Smooth muscle cell of the brain vasculature (primary cell): ENCODE measurements at regions not wholly inside any gene's neighbourhood (a gene's known extent, or its start where the extent isn't known, plus 50 kb on each side); places are given as distances from the start of the nearest gene placed in this dataset.
"Not testable (repeated sequence)": the region's sequence is repeated elsewhere in the genome, so short reads cannot be mapped to it uniquely, and the experiment has no call there.

ENCODE experiments used
- DNase-seq: peaks from one replicate; pipeline ENCODE4 v3.0.0-alpha.2; 2012; ENCODE audit warnings: low read depth, low spot score

DNA sequence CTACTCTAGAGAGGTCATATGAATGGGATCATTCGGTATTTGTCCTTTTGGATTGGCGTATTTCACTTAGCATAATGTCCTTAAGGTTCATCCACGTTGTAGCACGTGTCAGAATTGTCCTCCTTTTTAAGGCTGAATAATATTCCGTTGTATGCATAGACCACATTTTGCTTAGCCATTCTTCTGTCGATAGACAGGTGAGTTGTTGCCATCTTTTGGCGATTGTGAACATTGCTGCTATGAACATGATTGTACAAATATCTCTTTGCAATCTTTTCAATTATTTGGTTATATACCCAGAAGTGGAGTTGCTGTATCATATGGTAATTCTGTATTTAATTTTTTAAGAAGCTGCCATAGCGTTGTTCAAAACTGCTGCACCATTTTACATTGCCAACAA lies 52.4 kb upstream of the GOLGA8J start:
- DNase-seq = no peak

DNA sequence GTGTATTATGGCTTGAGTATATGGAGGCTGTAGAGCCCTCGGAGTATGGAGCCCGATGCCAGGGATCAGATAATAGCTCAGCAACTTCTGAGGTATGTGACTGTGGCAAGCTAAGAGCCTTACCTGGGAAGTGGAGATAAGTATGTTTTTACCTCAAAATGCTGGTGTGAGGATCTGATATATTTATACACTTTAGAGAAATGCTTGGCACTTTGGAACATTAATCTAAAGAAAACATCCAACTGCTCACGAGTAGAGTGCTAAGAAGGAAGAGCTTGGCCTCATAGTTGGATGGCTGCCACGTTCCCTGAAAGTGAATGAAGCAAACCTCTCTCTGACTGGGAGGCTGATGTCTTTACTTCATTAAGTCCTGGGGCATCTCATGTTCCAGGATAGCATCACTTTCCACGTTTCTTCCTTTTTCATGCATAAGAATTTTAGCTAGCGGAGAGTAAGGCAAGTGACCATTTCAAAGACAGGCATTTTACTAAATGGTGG lies 58.9 kb upstream of the GOLGA8J start:
- peak; percentile 73 for DNase-seq

DNA sequence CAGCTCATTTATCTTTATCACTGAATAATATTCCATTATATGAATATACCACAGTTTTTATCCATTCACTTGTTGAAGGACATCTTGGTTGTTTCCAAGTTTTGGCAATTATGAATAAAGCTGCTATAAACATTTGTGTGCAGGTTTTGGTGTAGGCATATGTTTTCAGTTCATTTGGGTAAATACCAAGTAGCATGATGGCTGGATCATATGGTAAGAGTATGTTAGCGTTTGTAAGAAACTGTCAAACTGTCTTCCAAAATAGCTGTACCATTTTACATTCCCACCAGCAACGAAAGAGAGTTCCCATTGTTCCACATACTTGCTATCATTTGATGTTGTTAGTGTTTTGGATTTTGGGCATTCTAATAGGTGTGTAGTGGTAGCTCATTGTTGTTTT lies 72.0 kb upstream of the GOLGA8J start:
- DNase-seq = no peak

DNA sequence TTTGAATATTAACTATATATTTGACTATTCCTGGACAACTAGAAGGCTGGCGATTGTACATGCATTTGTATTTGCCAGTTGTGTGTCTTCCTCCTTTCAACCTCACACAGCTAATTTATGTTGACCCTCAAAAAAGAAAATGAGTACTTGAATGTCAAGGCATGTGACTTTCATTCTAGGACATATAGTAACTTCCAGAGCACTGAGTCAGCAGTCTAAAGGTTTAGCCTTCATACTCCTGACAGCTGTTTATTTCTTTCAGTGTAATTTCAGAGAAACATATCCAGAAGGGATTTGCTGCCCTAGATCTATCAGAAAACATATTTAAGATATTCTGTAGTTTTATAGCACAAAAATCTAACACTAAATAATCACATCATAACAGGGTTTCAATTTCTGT lies 74.6 kb upstream of the GOLGA8J start:
- DNase-seq = no peak

DNA sequence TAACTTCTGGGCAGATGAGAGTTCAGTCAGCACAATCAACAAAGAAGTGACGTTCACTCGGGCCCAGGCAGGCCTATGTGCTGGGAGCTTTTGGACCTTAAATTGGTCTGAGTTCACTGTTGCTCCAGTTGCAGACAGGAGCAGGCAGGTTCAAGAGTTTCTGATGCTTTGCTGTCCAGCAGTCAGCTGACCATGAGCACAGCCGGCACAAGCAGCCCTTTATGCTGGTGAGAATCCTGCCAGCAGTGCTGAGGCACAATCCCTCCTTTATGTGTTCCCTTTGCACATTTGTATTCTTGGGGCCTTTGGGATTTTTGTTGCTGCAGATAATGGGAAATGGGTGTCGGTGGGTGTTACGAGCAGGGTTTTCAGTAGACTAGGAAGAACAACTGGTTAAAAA lies 81.2 kb upstream of the GOLGA8J start:
- DNase-seq = no peak

DNA sequence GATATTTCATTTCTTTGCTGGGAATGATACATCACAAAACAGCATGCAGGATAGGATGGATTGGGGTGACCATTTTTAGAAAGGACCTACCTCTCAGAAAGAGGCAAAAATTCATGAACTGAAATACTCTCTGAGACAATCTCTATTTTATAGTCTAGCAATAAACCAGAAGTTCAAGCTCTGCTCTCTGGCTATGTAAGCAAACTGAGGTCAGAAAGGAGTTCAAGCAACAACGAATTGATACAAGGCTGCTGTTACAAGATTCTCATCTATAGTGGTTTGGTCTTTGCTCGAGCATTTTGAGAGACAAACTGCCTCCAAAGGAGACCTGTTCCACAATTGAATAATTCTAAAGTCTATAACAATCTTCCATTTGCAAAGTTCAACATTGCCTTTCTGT lies 84.7 kb upstream of the GOLGA8J start:
- DNase-seq = no peak

DNA sequence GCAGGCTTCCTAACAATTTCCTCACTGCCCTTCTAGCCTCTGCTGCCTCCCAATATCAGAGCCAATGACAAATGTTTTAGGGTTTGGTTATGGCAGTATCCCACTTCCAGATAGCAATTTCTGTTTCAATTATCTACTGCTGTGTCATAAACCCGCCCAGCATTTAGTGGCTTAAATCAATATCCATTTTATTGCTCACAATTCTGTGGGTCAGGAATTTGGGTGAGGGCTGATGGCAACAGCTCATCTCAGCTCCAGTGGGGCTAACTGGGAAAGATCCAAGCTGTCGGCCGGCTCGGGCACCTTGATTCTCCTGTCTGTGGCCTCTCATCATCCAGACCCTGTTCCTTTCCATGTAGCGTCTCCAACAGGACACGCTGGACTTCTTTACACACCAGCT lies 85.3 kb upstream of the GOLGA8J start:
- DNase-seq = no peak

DNA sequence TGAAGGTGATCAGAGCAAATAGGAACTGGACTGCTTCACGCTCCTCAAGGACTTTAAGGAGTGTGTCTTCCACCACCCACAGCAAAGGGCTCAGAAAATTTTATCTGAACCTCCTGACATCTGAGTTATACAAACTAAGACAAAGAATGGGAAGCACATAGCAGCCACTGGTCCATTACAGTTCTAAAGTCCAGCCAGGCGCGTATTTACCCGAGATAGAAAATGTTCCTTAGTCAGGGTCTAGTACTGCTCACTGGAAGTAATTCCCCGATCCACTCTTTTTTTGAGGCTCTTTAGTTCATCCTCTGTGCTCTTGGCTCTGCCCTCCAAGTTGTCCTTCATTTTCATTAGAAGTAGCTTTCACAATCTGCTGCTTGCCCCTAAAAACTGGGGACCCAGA lies 88.5 kb upstream of the GOLGA8J start:
- DNase-seq = no peak

DNA sequence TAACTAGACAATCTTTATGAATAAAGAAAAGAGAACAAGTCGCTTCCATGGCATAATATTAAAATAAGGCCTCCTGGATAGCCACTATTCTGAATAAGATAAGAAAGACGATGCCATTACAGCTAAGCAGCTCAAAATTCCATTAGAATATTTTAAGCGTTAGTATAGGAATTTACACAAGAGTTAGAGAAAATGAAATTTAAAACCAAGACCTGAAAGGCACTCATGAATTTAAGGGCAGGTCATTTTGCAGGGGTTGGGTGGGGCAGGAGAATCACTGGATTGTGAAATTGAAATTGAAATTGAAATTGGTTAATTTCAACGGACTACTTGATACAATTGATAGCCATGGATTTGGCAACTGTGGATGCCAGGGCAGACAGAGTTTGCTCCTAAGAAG lies 91.8 kb upstream of the GOLGA8J start:
- no peak for DNase-seq

DNA sequence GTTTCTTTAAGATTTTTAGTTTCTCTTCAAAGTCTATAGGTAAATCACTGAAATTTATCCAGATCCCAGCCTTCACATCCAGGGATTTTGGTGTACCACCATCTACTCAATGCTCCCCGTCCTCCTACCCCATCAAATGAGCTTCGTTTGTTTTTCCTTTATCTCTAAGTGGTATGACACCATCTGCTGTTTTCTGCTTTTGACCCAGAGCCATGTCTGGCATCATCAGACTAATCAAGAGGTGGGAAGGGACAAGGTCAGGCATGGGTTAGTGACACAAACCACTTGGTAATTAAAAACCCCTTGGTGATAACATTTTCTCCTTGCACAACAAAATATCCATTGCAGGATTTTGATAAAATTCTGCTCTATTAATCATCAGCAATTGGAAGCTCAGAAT lies 92.7 kb upstream of the GOLGA8J start:
- DNase-seq = no peak

DNA sequence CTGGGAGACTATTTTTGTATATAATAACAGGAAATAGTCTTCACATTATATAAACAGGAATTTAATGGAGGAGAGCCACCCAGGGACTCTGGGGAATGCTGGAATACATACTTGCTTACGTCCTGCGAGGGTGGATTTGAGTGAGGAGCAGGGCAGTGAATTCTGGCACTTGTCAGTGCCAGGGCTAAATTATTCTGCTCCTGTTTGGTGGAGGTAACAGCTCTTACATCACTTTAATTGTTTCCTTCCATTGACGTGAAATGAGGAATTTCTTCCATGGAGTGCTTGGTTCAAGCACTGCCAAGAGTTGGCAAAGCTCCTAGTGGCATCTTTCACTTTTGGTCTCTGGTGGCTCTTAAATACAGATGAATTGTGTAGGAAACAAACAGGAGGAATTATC lies 94.1 kb upstream of the GOLGA8J start:
- no peak for DNase-seq

DNA sequence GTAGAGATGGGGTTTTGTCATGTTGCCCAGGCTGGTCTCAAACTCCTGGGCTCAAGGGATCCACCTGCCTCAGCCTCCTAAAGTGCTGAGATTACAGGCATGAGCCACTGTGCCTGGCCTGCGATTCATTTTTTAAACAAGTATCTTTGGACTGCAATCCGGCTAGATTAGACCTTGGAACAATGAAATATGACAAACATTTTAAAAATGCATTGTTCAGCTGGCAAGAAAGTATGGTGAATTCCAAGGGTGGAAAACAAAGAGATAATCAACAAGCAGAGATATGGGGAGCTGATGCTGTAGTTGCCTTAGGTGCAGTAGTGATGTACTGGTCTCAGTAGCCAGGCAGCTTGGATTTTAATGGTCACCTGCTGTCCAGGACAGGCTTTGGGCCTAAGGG lies 95.8 kb upstream of the GOLGA8J start:
- DNase-seq = no peak

DNA sequence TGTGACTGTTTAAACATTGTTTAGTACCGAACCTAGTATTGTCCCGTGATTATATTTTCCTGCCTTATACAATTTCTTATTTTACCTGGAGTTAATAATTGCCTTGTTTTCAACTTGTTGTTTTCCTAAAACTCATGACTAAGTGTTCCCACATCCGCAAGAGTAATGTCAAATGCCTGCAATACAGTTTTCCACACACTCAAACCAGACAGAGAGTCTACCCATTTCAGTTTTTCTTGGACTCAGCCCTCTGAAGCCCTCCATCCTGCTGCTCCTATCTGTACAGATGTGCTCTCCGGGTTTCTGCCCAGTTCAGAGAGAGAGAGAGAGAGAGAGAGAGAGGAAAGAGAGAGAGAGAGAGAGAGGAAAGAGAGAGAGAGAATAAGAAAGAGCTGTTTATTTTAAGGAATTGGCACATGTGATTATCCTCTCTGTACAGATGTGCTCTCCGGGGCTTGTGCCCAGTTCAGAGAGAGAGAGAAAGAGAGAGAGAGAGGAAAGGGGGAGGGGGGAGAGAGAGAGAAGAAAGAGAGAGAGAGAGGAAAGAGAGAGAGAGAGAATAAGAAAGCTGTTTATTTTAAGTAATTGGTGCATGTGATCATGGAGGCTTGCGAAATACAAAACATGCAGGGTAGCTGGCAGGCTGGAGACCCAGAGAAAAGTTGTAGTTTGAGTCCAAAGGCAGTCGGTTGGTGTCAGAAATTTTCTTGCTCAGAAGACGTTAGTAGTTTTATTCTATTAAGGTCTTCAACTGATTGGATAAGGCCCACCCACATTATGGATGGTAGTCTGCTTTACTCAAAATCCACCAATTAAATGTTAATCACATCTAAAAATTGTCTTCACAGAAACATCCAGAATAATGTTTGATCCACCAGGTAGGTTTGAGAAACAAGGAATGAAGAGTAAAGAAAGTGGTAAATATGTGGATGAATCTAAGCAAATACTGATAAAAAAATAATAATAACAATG lies 104.1 kb upstream of the GOLGA8J start:
- DNase-seq = no peak

DNA sequence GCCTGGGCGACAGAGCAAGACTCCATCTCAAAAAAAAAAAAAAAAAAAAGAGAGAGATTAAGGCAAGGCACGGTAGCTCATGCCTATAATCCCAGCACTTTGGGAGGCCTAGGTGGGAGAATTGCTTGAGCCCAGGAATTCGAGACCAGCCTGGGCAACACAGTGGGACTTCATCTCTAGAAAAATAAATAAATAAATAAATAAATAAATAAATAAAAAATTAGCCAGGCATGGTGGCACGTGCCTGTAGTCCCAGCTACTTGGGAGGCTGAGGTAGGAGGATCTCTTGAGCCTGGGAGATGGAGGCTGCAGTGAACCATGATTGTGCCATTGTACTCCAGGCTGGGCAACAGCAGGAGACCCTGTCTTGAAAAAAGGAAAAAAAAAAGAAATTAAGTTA lies 108.7 kb upstream of the GOLGA8J start:
- not testable (repeated sequence) for DNase-seq

DNA sequence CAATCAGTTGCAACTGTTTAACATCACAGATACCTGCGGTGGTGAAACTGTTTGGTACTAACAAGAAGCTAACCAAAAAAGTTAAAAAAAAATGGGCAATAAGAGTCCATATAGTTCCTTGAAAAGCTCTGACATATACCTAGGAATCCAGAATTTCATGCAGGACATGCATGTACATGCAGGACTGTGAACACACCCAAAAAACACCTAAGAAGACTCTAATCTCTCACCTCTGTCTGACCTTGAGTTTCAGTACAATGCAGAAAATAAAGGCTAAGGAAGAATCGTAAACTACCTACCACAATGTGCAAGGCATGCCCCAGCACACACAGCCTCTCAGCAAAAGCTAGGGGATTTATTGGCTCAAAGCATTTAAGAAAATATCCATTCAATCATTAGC lies 110.7 kb upstream of the GOLGA8J start:
- no peak for DNase-seq

DNA sequence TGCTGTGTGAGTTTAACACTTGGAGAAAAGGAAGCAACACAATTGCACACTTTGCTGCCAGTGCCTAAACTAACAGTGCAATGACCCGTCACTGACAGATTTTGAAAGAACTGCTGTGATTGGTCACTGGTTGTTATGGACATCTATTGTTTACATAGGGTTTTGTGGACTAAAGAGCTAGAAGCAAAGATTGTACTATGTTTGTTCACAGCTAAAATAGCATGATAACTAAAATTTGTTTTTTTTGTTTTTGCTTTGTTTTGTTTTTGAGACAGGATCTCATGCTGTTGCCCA lies 112.4 kb upstream of the GOLGA8J start:
- no peak for DNase-seq

DNA sequence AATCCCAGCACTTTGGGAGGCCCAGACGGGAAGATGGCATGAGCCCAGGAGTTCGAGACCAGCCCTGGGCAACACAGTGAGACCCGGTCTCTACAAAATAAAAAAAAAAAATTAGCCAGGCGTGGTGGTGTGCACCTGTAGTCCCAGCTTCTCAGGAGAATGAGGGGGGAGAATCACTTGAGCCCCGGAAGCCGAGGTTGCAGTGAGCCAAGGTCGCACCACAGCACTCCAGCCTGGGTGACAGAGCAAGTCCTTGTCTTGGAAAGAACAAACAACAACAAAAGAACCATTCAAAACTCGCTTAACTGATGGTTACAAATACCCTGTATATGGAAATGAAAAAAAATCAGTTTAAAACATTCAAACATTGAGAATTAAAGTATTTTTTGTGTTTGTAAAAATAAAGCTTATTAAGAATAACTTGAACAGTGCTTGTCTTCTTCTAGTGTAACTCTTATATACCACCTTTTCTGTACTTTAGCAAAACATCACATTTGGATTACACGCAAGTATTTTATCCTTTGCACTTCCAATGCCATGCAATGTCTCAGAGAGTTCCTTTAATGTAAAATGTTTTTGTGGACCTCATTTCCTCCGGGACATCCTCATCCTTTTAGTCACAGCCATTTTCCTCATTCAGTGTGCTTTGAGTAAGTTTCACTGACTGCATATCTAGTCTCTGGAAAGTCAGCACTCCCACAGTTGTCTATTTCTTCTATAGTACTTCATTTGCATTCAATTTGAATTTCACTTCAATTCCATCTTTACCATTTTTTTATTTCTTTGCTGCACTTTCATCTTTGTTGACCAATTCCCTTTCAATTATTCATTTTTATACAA lies 113.0 kb upstream of the GOLGA8J start:
- no peak for DNase-seq

DNA sequence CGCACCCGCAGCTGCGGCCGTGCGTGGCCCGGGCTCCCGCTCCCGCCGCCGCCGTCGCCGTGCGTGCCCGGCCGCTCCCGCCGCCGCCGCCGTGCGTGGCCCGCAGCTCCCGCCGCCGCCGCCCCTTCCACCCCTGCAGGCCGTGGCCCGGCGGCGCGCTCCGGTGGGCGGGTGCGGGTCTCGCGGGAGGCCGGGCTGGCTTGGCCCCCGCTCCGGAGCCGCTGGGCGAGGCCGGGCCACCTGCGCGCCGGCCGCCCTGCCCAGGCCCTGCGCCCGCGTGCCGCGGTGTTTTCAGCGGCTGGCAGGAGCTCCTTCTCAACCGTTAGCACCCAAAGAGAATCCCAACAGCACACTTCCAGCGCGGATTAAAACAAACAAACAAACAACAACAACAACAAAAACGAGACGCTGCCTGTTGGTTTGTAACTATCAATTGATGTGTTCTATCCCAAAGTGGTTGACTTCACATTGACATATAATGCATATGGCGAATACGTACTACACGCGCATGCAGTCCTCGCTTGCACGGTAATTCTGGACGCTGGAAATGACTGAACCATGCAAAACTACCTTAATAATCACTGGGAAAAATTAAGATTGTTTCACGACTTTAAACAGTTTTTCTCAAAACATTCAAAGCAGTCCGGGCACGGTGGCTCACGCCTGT lies 113.7 kb upstream of the GOLGA8J start:
- DNase-seq = no peak

DNA sequence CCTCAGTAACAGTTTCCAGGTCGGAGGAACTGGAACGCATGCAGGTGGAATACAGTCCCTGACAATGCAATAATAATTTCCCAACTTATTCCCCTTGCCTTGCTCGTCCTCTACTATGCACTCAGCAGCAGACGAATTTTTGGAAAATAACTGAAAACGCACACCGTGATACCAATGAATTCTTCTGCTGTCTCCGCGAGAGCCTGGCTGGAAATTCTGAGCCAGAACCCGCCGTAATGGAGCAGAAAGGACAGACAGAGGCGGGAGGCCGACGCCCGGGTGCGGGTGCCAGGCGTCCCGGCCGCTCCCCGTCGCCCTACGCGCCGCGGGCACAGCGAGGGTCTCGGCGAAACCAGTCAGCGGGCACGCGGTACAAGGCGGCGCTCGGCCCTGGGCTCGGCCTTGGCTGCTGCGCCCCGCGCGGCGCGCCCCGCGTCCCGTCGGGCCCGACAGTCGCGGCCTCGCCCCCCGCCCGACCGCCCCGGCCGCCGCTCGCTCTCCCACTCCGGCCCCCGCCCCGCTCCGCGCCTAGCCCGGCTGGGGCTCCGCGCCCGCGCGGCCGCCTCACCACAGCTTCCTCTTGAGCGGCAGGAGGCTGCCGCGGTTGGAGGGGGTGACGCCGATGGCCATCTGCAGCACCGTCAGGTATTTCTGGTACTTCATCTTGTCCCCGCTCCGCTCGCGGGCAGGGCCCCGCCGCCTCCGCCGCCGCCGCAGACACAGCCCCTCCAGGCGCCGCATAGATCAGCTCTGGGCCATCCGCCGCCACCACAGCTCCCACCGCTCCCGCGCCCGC lies 114.5 kb upstream of the GOLGA8J start:
- DNase-seq = no peak

DNA sequence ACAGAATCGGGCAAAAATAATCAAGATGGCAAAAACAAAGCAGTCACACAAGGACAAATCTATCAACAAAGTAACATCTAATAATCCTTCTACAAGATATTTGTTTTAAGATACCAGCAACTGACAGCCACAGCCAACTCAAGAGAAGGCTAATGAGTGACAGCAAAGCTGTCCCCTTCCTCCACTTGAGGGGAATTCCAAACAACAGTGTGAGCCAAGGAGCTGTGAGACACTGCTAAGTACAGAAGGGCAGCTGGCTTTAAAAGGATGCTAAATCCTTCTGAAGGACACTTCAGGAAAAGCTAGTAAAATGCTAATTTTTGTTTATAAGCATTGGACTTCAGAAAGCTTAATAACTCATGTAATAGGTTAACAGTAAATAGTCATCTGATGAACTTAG lies 120.3 kb upstream of the GOLGA8J start:
- DNase-seq = no peak

DNA sequence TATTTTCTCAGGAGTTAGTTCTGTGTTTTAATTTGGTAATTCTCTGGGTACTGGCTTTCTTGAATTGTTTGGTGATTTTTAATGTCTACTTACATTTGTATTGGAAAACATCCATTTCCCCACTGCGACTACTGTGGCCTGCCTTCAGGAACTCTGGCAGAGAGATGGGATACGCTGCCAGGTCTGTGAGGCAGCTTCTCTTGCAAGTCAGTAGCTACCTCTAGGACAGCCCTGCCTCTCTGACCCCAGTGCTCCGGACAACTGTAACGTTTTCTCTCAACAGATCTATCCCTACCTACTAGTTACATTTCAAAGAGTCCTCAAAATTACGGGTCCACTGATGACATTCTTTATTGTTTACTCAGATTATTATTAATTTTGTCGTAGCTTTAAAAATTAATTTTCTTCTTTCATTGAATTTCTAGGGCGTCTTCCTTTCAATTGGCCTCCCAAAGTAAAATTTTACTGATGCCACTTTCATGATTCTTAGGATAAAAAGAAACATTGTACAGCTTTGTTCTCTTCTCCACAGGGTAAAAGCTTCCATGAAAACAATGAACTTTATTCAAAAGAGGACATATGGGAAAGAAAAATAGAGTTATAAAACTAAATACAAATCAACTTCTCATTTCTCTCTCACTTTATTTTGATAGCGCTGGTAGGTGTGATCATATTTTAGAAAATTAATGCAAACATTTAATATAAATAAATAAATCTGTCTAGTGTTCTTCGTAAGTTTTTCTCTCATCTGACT lies 123.2 kb upstream of the GOLGA8J start:
- DNase-seq = no peak
